ENCODE measurements at regions not wholly inside any gene's neighbourhood (a gene's known extent, or its start where the extent isn't known, plus 50 kb on each side); places are given as distances from the start of the nearest gene placed in this dataset.

DNA sequence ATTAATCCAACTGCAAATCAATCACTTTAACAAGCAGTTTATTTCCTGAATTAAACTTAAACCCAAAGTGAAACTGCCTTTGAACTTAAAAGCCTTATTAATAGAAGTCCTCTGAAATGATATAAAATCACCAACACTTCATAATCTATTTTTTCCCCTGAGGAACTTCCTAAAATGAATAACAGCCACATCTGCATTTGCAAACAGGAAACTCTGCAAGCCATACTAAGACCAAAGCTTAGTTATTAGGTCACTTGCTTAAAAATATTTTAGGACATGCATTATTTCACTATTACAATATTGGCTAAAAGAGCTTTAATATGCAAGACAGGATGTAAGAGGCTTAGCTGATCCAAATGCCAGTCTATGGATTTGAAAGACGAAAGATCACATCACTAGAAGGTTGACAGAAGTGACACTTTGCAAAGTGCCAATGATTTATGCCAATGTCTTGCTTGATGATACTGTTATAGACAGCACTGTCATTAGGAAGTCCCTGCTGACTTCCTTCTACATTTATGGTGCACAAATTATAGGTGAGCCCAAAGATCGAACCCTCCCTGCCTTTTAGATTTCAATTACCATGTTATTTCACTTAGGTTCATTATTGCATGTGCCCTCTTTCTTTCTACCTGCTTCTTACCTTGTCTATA, 99.9 kb upstream of the SKAP2 start:
- TF ChIP-seq TEAD4 (IDR thresholded peaks at IDR 0.05; ENCODE audit: low read depth, low read length): no peak
- TF ChIP-seq, protein P1, sequence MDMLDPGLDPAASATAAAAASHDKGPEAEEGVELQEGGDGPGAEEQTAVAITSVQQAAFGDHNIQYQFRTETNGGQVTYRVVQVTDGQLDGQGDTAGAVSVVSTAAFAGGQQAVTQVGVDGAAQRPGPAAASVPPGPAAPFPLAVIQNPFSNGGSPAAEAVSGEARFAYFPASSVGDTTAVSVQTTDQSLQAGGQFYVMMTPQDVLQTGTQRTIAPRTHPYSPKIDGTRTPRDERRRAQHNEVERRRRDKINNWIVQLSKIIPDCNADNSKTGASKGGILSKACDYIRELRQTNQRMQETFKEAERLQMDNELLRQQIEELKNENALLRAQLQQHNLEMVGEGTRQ (IDR thresholded peaks at IDR 0.05; ENCODE audit: low read length): no peak
- TF ChIP-seq, protein P2, sequence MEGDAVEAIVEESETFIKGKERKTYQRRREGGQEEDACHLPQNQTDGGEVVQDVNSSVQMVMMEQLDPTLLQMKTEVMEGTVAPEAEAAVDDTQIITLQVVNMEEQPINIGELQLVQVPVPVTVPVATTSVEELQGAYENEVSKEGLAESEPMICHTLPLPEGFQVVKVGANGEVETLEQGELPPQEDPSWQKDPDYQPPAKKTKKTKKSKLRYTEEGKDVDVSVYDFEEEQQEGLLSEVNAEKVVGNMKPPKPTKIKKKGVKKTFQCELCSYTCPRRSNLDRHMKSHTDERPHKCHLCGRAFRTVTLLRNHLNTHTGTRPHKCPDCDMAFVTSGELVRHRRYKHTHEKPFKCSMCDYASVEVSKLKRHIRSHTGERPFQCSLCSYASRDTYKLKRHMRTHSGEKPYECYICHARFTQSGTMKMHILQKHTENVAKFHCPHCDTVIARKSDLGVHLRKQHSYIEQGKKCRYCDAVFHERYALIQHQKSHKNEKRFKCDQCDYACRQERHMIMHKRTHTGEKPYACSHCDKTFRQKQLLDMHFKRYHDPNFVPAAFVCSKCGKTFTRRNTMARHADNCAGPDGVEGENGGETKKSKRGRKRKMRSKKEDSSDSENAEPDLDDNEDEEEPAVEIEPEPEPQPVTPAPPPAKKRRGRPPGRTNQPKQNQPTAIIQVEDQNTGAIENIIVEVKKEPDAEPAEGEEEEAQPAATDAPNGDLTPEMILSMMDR (IDR thresholded peaks at IDR 0.05; ENCODE audit: control extremely low read depth in 1 of 3, insufficient read depth in 1 of 3, low read depth in 1 of 3, low read length in 3 of 3): no peak
- TF ChIP-seq NRF1 (IDR thresholded peaks at IDR 0.05; ENCODE audit: low read depth, low read length): no peak
- no peak for TF ChIP-seq POLR2AphosphoS5 (IDR thresholded peaks at IDR 0.05; ENCODE audit: low read depth, low read length)
- TF ChIP-seq JUND (IDR thresholded peaks at IDR 0.05; ENCODE audit: low read length): no peak
